SU-DHL-6 (cell line): ENCODE measurements at regions not wholly inside any gene's neighbourhood (a gene's known extent, or its start where the extent isn't known, plus 50 kb on each side); places are given as distances from the start of the nearest gene placed in this dataset.

Experiments
- H2AFZ ChIP-seq: fragments of 200-600 bp; sonication (generic); 2 replicates; pipeline ENCODE4 v1.6.1; 2014; ENCODE audit warnings: low read depth, mild to moderate bottlenecking, moderate library complexity, mixed read lengths, antibody characterized with exemption, low read length; ENCODE audit not compliant: severe bottlenecking
- H3F3A ChIP-seq: fragments of 200-600 bp; shearing (Covaris generic); 2 replicates; pipeline ENCODE4 v1.6.0; 2016; ENCODE audit warnings: antibody characterized with exemption, mild to moderate bottlenecking; ENCODE audit not compliant: insufficient read depth
- H3K27ac ChIP-seq: fragments of 200-600 bp; sonication (generic); 2 replicates; pipeline ENCODE4 v1.5.1; 2016; ENCODE audit warnings: low read depth, mild to moderate bottlenecking, low read length, moderate library complexity, mixed read lengths
- H3K27me3 ChIP-seq: fragments of 200-600 bp; sonication (generic), shearing (Covaris generic); 2 replicates; pipeline ENCODE4 v1.6.0; 2014; ENCODE audit warnings: mild to moderate bottlenecking, low read length
- H3K36me3 ChIP-seq: fragments of 200-600 bp; sonication (generic); 2 replicates; pipeline ENCODE4 v1.6.1; 2014; ENCODE audit warnings: mild to moderate bottlenecking, low read length, mixed read lengths
- H3K4me2 ChIP-seq: fragments of 300-600, 200-600 bp; shearing (Covaris generic), sonication (generic); 2 replicates; pipeline ENCODE4 v1.6.0; 2014; ENCODE audit warnings: low read length, low read depth, mild to moderate bottlenecking; ENCODE audit not compliant: poor library complexity, severe bottlenecking
- H3K4me3 ChIP-seq: fragments of 200-600 bp; sonication (generic); 2 replicates; pipeline ENCODE4 v1.5.1; 2014; ENCODE audit warnings: antibody characterized with exemption, low read length, mild to moderate bottlenecking, mixed read lengths; ENCODE audit not compliant: insufficient read depth, poor library complexity, severe bottlenecking
- H3K79me2 ChIP-seq: fragments of 200-600 bp; sonication (generic); 2 replicates; pipeline ENCODE4 v1.6.1; 2014; ENCODE audit warnings: mild to moderate bottlenecking, low read length, moderate library complexity; ENCODE audit not compliant: insufficient read depth
- H3K9ac ChIP-seq: fragments of 200-600 bp; sonication (generic); 2 replicates; pipeline ENCODE4 v1.7.0; 2014; ENCODE audit warnings: mild to moderate bottlenecking, low read length
- H3K9me2 ChIP-seq: fragments of 200-600 bp; sonication (generic); replicated peaks from 2 replicates; pipeline ENCODE4 v1.6.1; 2014; ENCODE audit warnings: low read length; ENCODE audit not compliant: insufficient read depth
- H3K9me3 ChIP-seq: fragments of 200-600 bp; sonication (generic); 2 replicates; pipeline ENCODE4 v1.6.1; 2014; ENCODE audit warnings: low read length, mixed read lengths; ENCODE audit not compliant: insufficient read depth
- H4K20me1 ChIP-seq: fragments of 200-600 bp; sonication (generic); 2 replicates; pipeline ENCODE4 v1.6.1; 2014; ENCODE audit warnings: low read depth, mild to moderate bottlenecking, antibody characterized with exemption, low read length, moderate library complexity, mixed read lengths
- CTCF ChIP-seq: fragments of 200-600 bp; sonication (generic); IDR thresholded peaks from one replicate; pipeline ENCODE4 v1.5.1; 2017; ENCODE audit warnings: antibody characterized with exemption, mild to moderate bottlenecking, low read length, moderate library complexity; ENCODE audit not compliant: insufficient read depth, poor library complexity, severe bottlenecking
- EZH2phosphoT487 ChIP-seq: fragments of 200-600 bp; sonication (generic), shearing (Covaris generic); conservative IDR thresholded peaks from 2 replicates; pipeline ENCODE4 v1.6.1; 2018; ENCODE audit warnings: mild to moderate bottlenecking, antibody characterized with exemption, low read length, moderate library complexity, mixed read lengths

- Histone ChIP-seq H4K20me1 (no peaks in the 10 kb centered on the region), H3K4me2 (no peak overlapping the region), H3K27me3 (no peaks in the 10 kb centered on the region), H3F3A (no peaks in the 10 kb centered on the region), H3K4me3 (no peak overlapping the region), H3K36me3 (no peaks in the 10 kb centered on the region), H3K9ac (no peak overlapping the region), H3K9me3 (peaks cover 9% of the 10 kb centered on the region; the same call in 1 of the 2 replicates), H3K27ac (no peak overlapping the region), H2AFZ (no peak overlapping the region), H3K9me2 (no peaks in the 10 kb centered on the region), H3K79me2 (no peaks in the 10 kb centered on the region)
- no peak for TF ChIP-seq CTCF
These were observed 399.0 kb downstream of the HTR1A start for GRCh38 chr5:63563008-63563917.

- H3K36me3 ChIP-seq, result no peaks in the 10 kb centered on the region
- no peak overlapping the region for H3K4me2 ChIP-seq
- no peaks in the 10 kb centered on the region for H3K27me3 ChIP-seq
- no peak overlapping the region for H2AFZ ChIP-seq
- no peaks in the 10 kb centered on the region for H3K9me3 ChIP-seq
- no peaks in the 10 kb centered on the region for H3K79me2 ChIP-seq
- no peak overlapping the region for H3K27ac ChIP-seq
- H3F3A ChIP-seq, result no peaks in the 10 kb centered on the region
- TF ChIP-seq EZH2phosphoT487 (no peak), CTCF (no peak)
- no peaks in the 10 kb centered on the region for H3K9me2 ChIP-seq
- no peak overlapping the region for H3K9ac ChIP-seq
- no peak overlapping the region for H3K4me3 ChIP-seq
- H4K20me1 ChIP-seq, result no peaks in the 10 kb centered on the region
These were observed 406.4 kb downstream of the HTR1A start for GRCh38 chr5:63555874-63556273.

DNA sequence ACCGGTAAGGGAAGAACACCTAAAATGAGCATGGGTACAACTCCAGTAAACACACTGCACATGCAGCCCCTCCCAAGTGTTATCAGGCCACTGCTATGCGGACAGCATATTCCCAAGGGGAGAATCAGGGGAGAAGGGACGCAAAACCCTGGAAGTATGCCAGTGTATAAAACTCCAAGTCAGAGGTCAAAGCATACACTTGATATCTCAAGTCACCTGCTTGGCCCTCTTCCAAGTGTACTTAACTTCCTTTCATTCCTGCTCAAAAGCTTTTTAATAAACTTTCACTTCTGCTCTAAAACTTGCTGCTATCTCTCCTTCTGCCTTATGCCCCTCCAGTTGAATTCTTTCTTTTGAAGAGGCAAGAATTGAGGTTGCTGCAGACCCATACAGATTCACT is 408.1 kb downstream of the HTR1A start:
- H3K27ac ChIP-seq, result no peak overlapping the region
- H2AFZ ChIP-seq, result no peak overlapping the region
- H3K79me2 ChIP-seq, result no peaks in the 10 kb centered on the region
- H3F3A ChIP-seq, result no peaks in the 10 kb centered on the region
- no peaks in the 10 kb centered on the region for H4K20me1 ChIP-seq
- no peak overlapping the region for H3K9ac ChIP-seq
- H3K9me2 ChIP-seq, result no peaks in the 10 kb centered on the region
- H3K9me3 ChIP-seq, result no peaks in the 10 kb centered on the region
- TF ChIP-seq EZH2phosphoT487 (no peak), CTCF (no peak)
- no peak overlapping the region for H3K4me2 ChIP-seq
- no peak overlapping the region for H3K4me3 ChIP-seq
- no peaks in the 10 kb centered on the region for H3K27me3 ChIP-seq
- no peaks in the 10 kb centered on the region for H3K36me3 ChIP-seq
